Progenitor cell of endocrine pancreas (in vitro differentiated cells): ENCODE measurements at regions not wholly inside any gene's neighbourhood (a gene's known extent, or its start where the extent isn't known, plus 50 kb on each side); places are given as distances from the start of the nearest gene placed in this dataset.

Experiments used
- DNase-seq: peaks from one replicate; pipeline ENCODE4 v3.0.0; 2021; ENCODE audit warnings: low spot score; ENCODE audit not compliant: unreplicated experiment
- H3K27ac Mint-ChIP-seq: 2 replicates; pipeline ENCODE4 v1.8.0; 2021; ENCODE audit warnings: mild to moderate bottlenecking, moderate library complexity, mixed read lengths
- H3K27me3 Mint-ChIP-seq: 2 replicates; pipeline ENCODE4 v1.8.0; 2021; ENCODE audit warnings: mixed read lengths
- H3K36me3 Mint-ChIP-seq: 2 replicates; pipeline ENCODE4 v1.8.0; 2022; ENCODE audit warnings: mixed read lengths; ENCODE audit not compliant: insufficient read depth
- H3K4me1 Mint-ChIP-seq: 2 replicates; pipeline ENCODE4 v1.8.0; 2021; ENCODE audit warnings: low read depth, mixed read lengths
- H3K4me3 Mint-ChIP-seq: 2 replicates; pipeline ENCODE4 v1.8.0; 2021; ENCODE audit warnings: low read depth, mild to moderate bottlenecking, moderate library complexity, mixed read lengths
- H3K9me3 Mint-ChIP-seq: 2 replicates; pipeline ENCODE4 v1.8.0; 2021; ENCODE audit warnings: low read depth, mixed read lengths
- CTCF ChIP-seq: fragments of 200-600 bp; sonication (generic); IDR thresholded peaks from one replicate; pipeline ENCODE4 v1.5.0; 2021; ENCODE audit warnings: antibody characterized with exemption, mild to moderate bottlenecking; ENCODE audit not compliant: unreplicated experiment

DNA sequence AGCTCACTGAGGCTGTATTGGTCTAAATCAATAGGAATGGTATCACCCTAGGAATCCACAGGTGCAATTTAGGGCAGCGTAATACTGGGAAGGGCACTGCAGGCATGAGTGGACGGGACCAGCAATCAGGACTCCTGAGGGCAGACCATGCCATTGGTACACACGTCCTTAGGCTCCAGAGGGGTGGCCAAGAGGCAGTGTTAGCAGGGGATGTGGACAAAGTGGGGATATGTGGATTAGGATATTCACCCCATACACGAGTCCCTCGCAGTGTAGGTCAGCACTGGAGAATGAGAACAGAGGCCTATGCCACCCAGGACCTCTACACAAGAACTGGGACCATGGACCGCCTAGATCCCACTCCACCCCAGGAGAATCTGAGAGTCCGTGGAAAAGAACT is 389.8 kb downstream of the BCL11A start:
- Mint-ChIP-seq H3K4me1 (no peaks in the 10 kb centered on the region), H3K4me3 (no peak overlapping the region), H3K27ac (no peak overlapping the region), H3K9me3 (no peaks in the 10 kb centered on the region), H3K27me3 (no peaks in the 10 kb centered on the region), H3K36me3 (no peaks in the 10 kb centered on the region)
- TF ChIP-seq CTCF, result no peak
- no peak for DNase-seq

DNA sequence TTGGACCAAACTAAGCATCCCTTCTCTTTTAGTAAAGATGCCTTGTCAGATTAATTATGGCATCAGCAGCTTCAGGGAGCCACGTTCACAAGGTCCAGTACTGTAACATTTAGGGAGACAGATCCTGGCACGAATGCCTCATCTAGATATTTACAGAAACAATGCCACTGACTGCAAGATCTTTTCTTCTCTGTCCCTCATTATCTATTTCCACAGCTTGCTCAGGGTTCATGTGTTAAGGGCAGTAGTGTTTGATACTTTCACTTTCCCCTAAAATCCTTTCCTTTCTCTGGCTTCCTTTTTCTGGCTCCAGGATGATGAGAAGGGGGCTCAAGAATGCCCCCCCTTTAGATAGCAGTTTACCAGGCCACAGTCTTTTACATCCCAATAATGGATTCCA is 393.9 kb downstream of the BCL11A start:
- no peak overlapping the region for H3K27ac Mint-ChIP-seq
- peaks cover 3% of the 10 kb centered on the region for H3K4me1 Mint-ChIP-seq
- no peak overlapping the region for H3K4me3 Mint-ChIP-seq
- TF ChIP-seq CTCF, result no peak
- no peaks in the 10 kb centered on the region for H3K36me3 Mint-ChIP-seq
- no peaks in the 10 kb centered on the region for H3K9me3 Mint-ChIP-seq
- H3K27me3 Mint-ChIP-seq, result no peaks in the 10 kb centered on the region
- no peak for DNase-seq

DNA sequence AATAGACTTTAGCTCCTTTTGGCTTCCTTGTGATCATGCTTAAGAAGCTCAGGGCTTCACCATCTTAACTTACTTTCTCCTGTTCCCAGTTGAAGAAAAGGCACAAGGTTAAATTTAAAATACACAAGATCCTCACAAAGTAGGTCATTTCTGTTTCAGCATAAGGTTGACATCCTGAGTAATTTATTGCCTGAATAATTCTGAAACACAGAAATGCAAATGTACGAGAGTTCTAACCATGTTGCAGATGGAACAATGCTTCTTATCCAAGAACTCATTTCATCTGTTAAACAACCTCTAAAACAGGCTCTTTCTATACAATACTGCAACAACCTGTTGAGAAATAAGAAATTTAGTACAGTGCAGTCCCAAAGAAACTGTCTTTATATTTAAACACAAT is 395.2 kb downstream of the BCL11A start:
- Mint-ChIP-seq H3K36me3 (no peaks in the 10 kb centered on the region), H3K27ac (no peak overlapping the region), H3K4me1 (peaks cover 3% of the 10 kb centered on the region), H3K9me3 (no peaks in the 10 kb centered on the region), H3K4me3 (no peak overlapping the region), H3K27me3 (no peaks in the 10 kb centered on the region)
- no peak for DNase-seq
- TF ChIP-seq CTCF, result no peak

DNA sequence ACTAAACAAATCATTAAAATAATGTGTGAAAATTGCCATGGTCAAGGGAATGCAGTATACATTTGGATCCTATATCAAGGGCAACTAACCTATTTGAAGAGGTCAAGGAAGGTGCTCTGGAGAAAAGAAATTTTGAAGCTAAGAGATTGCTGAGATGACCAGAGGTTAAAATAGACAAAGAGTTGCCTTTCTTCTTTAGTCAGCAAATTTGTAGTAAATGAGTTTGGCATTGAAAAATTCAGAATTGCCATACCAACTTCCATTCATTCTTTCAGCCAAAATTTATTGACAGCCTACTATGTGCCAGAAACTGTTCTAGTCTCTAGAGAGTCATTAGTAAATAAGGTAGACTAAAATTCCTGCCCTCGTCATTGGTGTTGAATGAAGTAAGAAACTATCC is 396.2 kb downstream of the BCL11A start:
- no peaks in the 10 kb centered on the region for H3K27me3 Mint-ChIP-seq
- H3K27ac Mint-ChIP-seq, result no peak overlapping the region
- H3K4me1 Mint-ChIP-seq, result peaks cover 3% of the 10 kb centered on the region
- TF ChIP-seq CTCF, result no peak
- H3K4me3 Mint-ChIP-seq, result no peak overlapping the region
- no peaks in the 10 kb centered on the region for H3K9me3 Mint-ChIP-seq
- no peaks in the 10 kb centered on the region for H3K36me3 Mint-ChIP-seq
- DNase-seq, result no peak

DNA sequence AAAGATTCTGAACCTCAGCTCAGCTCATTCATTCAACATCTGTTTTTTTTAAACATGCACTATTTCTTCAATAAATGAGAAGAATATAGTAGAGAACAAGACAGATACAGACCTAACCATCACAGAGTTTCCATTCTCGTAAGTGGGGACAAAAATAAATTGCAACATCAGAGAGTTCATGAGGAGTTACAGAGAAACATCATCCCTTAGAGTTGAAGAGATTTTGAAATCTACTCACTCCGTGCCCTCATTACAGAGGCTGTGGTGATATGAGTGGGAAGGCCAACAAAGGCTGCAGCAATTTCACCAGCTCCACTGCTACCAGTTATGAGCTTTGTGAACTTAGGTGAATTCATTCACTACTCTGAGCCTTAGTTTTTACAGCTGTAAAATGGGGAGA is 399.3 kb downstream of the BCL11A start:
- Mint-ChIP-seq H3K27me3 (no peaks in the 10 kb centered on the region), H3K9me3 (no peaks in the 10 kb centered on the region), H3K36me3 (no peaks in the 10 kb centered on the region), H3K27ac (no peak overlapping the region), H3K4me1 (peaks cover 3% of the 10 kb centered on the region), H3K4me3 (no peak overlapping the region)
- no peak for TF ChIP-seq CTCF
- DNase-seq, result no peak
